Ovary (tissue), 3 donors: ENCODE measurements at regions not wholly inside any gene's neighbourhood (a gene's known extent, or its start where the extent isn't known, plus 50 kb on each side); places are given as distances from the start of the nearest gene placed in this dataset.

Experiments used
- EP300 ChIP-seq: sonication (generic); formaldehyde crosslinking; IDR thresholded peaks from one replicate; pipeline ENCODE4 v1.6.1; 2017; ENCODE audit warnings: antibody characterized with exemption
- POLR2A ChIP-seq: fragments of 450-650 bp; IDR thresholded peaks from one replicate; pipeline ENCODE4 v1.6.1; 2017; ENCODE audit warnings: antibody characterized with exemption, mild to moderate bottlenecking, moderate library complexity
- TF ChIP-seq, protein P1 (sequence below), 3 donors: fragments of 450-650 bp in 2 of 3; fragments of 200-600 bp in 1 of 3; IDR thresholded peaks; one replicate each; pipeline versions ENCODE4 v1.5.1 to v1.8.0; 2016 to 2022; ENCODE audit warnings: antibody characterized with exemption in 3 of 3, mild to moderate bottlenecking in 1 of 3
- donor health status: DM: no; HTN: no; CAD: no.

DNA sequence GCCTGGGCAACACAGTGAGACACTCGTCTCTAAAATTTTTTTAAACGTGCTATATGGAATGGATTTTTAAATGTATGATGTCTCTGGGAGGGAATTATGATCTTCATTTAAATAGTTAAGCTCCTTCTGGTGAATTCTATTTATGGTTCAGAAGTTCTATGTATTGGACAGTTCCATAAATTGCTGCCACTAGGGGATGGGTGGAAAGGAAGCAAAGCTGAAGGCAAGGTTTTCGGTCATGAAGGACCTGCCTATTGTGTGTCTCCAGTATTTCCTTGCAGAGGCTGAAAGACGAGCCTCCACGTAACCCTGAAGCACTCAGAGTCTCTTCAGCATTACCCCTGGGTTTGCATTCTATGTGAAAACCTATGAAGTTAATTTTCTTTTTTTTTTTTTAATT is 451.5 kb upstream of the FAT1 start:
- TF ChIP-seq, protein P1, sequence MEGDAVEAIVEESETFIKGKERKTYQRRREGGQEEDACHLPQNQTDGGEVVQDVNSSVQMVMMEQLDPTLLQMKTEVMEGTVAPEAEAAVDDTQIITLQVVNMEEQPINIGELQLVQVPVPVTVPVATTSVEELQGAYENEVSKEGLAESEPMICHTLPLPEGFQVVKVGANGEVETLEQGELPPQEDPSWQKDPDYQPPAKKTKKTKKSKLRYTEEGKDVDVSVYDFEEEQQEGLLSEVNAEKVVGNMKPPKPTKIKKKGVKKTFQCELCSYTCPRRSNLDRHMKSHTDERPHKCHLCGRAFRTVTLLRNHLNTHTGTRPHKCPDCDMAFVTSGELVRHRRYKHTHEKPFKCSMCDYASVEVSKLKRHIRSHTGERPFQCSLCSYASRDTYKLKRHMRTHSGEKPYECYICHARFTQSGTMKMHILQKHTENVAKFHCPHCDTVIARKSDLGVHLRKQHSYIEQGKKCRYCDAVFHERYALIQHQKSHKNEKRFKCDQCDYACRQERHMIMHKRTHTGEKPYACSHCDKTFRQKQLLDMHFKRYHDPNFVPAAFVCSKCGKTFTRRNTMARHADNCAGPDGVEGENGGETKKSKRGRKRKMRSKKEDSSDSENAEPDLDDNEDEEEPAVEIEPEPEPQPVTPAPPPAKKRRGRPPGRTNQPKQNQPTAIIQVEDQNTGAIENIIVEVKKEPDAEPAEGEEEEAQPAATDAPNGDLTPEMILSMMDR (IDR thresholded peaks at IDR 0.05): no peak
- TF ChIP-seq EP300: no peak
- TF ChIP-seq POLR2A: no peak
